GM12878 (cell line): ENCODE measurements at regions not wholly inside any gene's neighbourhood (a gene's known extent, or its start where the extent isn't known, plus 50 kb on each side); places are given as distances from the start of the nearest gene placed in this dataset.

Experiments
- ATAC-seq: fragments of 200-7000 bp; cut with Tn5 transposase; 3 replicates; pipeline ENCODE4 v1.9.1; 2020; ENCODE audit warnings: mild to moderate bottlenecking, moderate library complexity
- BruUV-seq: library from RNA; stranded (reverse); fragments of 400-500 nt; replicated peaks from 2 replicates; lab custom pipeline; 2021; lab: Mats Ljungman, UMichigan
- CTCF ChIA-PET: fragments of 300-600 bp; sonication (Branson Sonifier 250); formaldehyde crosslinking; extraction: SDS; loops from one replicate; lab custom pipeline; 2021; ENCODE audit warnings: inconsistent platforms; lab: Yijun Ruan, JAX
- POLR2A ChIA-PET: fragments of 350-600 bp; formaldehyde crosslinking; extraction: SDS; loops from one replicate; lab custom pipeline; 2021; ENCODE audit warnings: inconsistent platforms; lab: Charles Lee
- RAD21 ChIA-PET: fragments of 300-600 bp; sonication (Branson Sonifier 250); formaldehyde crosslinking; loops from one replicate; lab custom pipeline; 2023; ENCODE audit warnings: antibody characterized with exemption; ENCODE audit not compliant: unreplicated experiment; lab: Charles Lee
- SMC1A ChIA-PET: fragments of 300-600 bp; sonication (Branson Sonifier 250); formaldehyde crosslinking; loops from one replicate; lab custom pipeline; 2023; ENCODE audit not compliant: unreplicated experiment, uncharacterized antibody; lab: Charles Lee
- DNase-seq: peaks from one replicate; pipeline ENCODE4 v3.0.0-alpha.2; 2011; ENCODE audit warnings: low read depth, low spot score
- FAIRE-seq: peaks from 3 replicates; lab custom pipeline; 2011; peaks lifted over from hg19 to GRCh38; lab: Jason Lieb, UNC
- H2AFZ ChIP-seq: 2 replicates; pipeline ENCODE4 v1.6.0; 2011; ENCODE audit warnings: low read depth, low read length, control low read depth; ENCODE audit not compliant: control insufficient read depth
- H3K27ac ChIP-seq: 2 replicates; pipeline ENCODE4 v1.5.1; 2011; ENCODE audit warnings: control low read depth; ENCODE audit not compliant: control insufficient read depth, insufficient read depth
- H3K27me3 ChIP-seq, 2 experiments: replicated peaks in 1 of 2; 2 replicates each; pipeline versions ENCODE4 v1.6.0 to v1.6.1; 2011; ENCODE audit warnings: low read length in 1 of 2; ENCODE audit not compliant: control insufficient read depth in 2 of 2, insufficient read depth in 2 of 2
- H3K36me3 ChIP-seq, 2 experiments: 2 replicates each; pipeline ENCODE4 v1.5.1; 2011; ENCODE audit warnings: low read length in 1 of 2; ENCODE audit not compliant: control insufficient read depth in 2 of 2, insufficient read depth in 2 of 2
- H3K4me1 ChIP-seq: 2 replicates; pipeline ENCODE4 v1.6.1; 2011; ENCODE audit warnings: mild to moderate bottlenecking, low read length, moderate library complexity, mixed read lengths; ENCODE audit not compliant: control insufficient read depth, insufficient read depth
- H3K4me2 ChIP-seq: 2 replicates; pipeline ENCODE4 v1.6.0; 2011; ENCODE audit warnings: control low read depth; ENCODE audit not compliant: control insufficient read depth, insufficient read depth
- H3K4me3 ChIP-seq: fragments of 200-600 bp; sonication (generic); 2 replicates; pipeline ENCODE4 v1.5.1; 2016
- H3K79me2 ChIP-seq: 2 replicates; pipeline ENCODE4 v1.6.0; 2011; ENCODE audit warnings: low read length; ENCODE audit not compliant: control insufficient read depth, insufficient read depth
- H3K9ac ChIP-seq: 2 replicates; pipeline ENCODE4 v1.8.0; 2011; ENCODE audit warnings: low read length, control low read depth, mixed read lengths; ENCODE audit not compliant: control insufficient read depth, insufficient read depth
- H3K9me3 ChIP-seq: replicated peaks from 3 replicates; pipeline ENCODE4 v1.5.1; 2011; ENCODE audit warnings: mild to moderate bottlenecking, low read length; ENCODE audit not compliant: control insufficient read depth, insufficient read depth
- H4K20me1 ChIP-seq: 2 replicates; pipeline ENCODE4 v1.6.0; 2011; ENCODE audit not compliant: control insufficient read depth, insufficient read depth
- ATF3 ChIP-seq: IDR thresholded peaks from 2 replicates; pipeline ENCODE4 v1.6.1; 2011; ENCODE audit warnings: low read depth, mild to moderate bottlenecking, low read length, moderate library complexity, borderline replicate concordance; ENCODE audit errors: extremely low read depth
- BCL11A ChIP-seq: IDR thresholded peaks from 2 replicates; pipeline ENCODE4 v1.6.1; 2011; ENCODE audit warnings: low read depth, low read length
- CHD2 ChIP-seq: IDR thresholded peaks from 2 replicates; pipeline ENCODE4 v1.6.1; 2011; ENCODE audit warnings: low read depth, low read length, improper control_type of control experiment, borderline replicate concordance
- ELK1 ChIP-seq: IDR thresholded peaks from 2 replicates; pipeline ENCODE4 v1.6.1; 2012; ENCODE audit warnings: low read depth, low read length, improper control_type of control experiment
- HDGF ChIP-seq: fragments of 450-650 bp; IDR thresholded peaks from 2 replicates; pipeline ENCODE4 v1.6.1; 2016; ENCODE audit warnings: antibody characterized with exemption
- IKZF2 ChIP-seq, 2 experiments: fragments of 450-650 bp; IDR thresholded peaks; 2 replicates each; pipeline ENCODE4 v1.6.1; 2017; ENCODE audit warnings: mild to moderate bottlenecking in 2 of 2, moderate library complexity in 2 of 2
- PML ChIP-seq: IDR thresholded peaks from 2 replicates; pipeline ENCODE4 v1.6.1; 2012; ENCODE audit warnings: low read length, inconsistent platforms
- POLR2AphosphoS5 ChIP-seq: IDR thresholded peaks from 2 replicates; pipeline ENCODE4 v1.6.1; 2011; ENCODE audit warnings: mild to moderate bottlenecking, low read length, inconsistent platforms
- RB1 ChIP-seq: fragments of 450-650 bp; formaldehyde crosslinking; IDR thresholded peaks from 2 replicates; pipeline ENCODE4 v1.6.1; 2017; ENCODE audit warnings: mild to moderate bottlenecking, borderline replicate concordance
- SPI1 ChIP-seq: IDR thresholded peaks from 2 replicates; pipeline ENCODE4 v1.6.1; 2011; ENCODE audit warnings: low read depth, mild to moderate bottlenecking, low read length, moderate library complexity, borderline replicate concordance; ENCODE audit not compliant: insufficient read depth
- ZNF592 ChIP-seq: fragments of 450-650 bp; IDR thresholded peaks from 2 replicates; pipeline ENCODE4 v1.6.1; 2017; ENCODE audit warnings: mild to moderate bottlenecking, moderate library complexity
- WGBS: methylation state at CpG from one replicate; pipeline ENCODE4 v1.1.6; 2016; ENCODE audit warnings: low lambda C conversion rate; ENCODE audit not compliant: insufficient replicate concordance, insufficient coverage; ENCODE audit errors: missing lambda C conversion rate; 5-methylcytosine and 5-hydroxymethylcytosine counted together
- in situ Hi-C: fragments of 300-500 bp; cut with MboI; formaldehyde crosslinking; loops from 9 replicates; pipeline ENCODE4 v1.14.3; 2018; ENCODE audit warnings: mixed read lengths
- intact Hi-C: fragments of 100-400 bp; cut with micrococcal nuclease; formaldehyde crosslinking; loops from one replicate; pipeline ENCODE4 v1.14.2; 2022; ENCODE audit not compliant: unreplicated experiment

GRCh38 chr17:34437188-34437587 lies 74.2 kb upstream of the CCL1 start:
- WGBS = 44% methylated on average over 8 of the region's 8 CpGs
- ChIA-PET SMC1A (no interaction called here), RAD21 (no interaction called here), CTCF (no interaction called here), POLR2A (no interaction called here)
- H3K27ac ChIP-seq = no peak overlapping the region
- no peak overlapping the region for H3K4me3 ChIP-seq
- H3K27me3 ChIP-seq = peaks cover 0 to 2% of the 10 kb centered on the region in 2 experiments; a peak in 2 of 4 replicates
- no peak overlapping the region for H2AFZ ChIP-seq
- FAIRE-seq = no peak
- no peaks in the 10 kb centered on the region for H3K36me3 ChIP-seq
- ATAC-seq = no peak
- TF ChIP-seq IKZF2 (IDR thresholded peaks at IDR 0.05) = no peak
- no peak for TF ChIP-seq POLR2AphosphoS5
- no peak for TF ChIP-seq SPI1
- H3K4me2 ChIP-seq = no peak overlapping the region
- no peaks in the 10 kb centered on the region for H4K20me1 ChIP-seq
- no peaks in the 10 kb centered on the region for H3K79me2 ChIP-seq
- no peak overlapping the region for H3K9ac ChIP-seq
- in situ Hi-C loops (no loop called here), intact Hi-C loops (no loop called here)
- no peaks in the 10 kb centered on the region for H3K4me1 ChIP-seq
- H3K9me3 ChIP-seq = no peaks in the 10 kb centered on the region
- no peak for DNase-seq
- BruUV-seq = no TSS peak

GRCh38 chr17:34436607-34437006 lies 73.6 kb upstream of the CCL1 start:
- H3K27ac ChIP-seq = no peak overlapping the region
- ATAC-seq = no peak
- ChIA-PET POLR2A (no interaction called here), CTCF (interaction anchor here (1.2 kb wide), 2 partner anchors 16 to 83 kb away, joined by 3 to 5 read pairs; no protein-coding TSS in a partner anchor), RAD21 (no interaction called here), SMC1A (interaction anchor here (1.3 kb wide), 1 partner anchor 16 kb away, joined by 6 read pairs; no protein-coding TSS in a partner anchor)
- no TSS peak for BruUV-seq
- no peaks in the 10 kb centered on the region for H3K36me3 ChIP-seq
- in situ Hi-C loops = no loop called here
- no peak overlapping the region for H2AFZ ChIP-seq
- no peak for TF ChIP-seq ELK1
- no peak for TF ChIP-seq ATF3
- no peak for TF ChIP-seq BCL11A
- no peak for TF ChIP-seq HDGF
- TF ChIP-seq PML = no peak
- no peak for TF ChIP-seq ZNF592
- TF ChIP-seq CHD2 = no peak
- TF ChIP-seq RB1 = no peak
- DNase-seq = no peak
- H3K4me1 ChIP-seq = no peaks in the 10 kb centered on the region
- intact Hi-C loops = no loop called here
- H3K9me3 ChIP-seq = no peaks in the 10 kb centered on the region
- no peak overlapping the region for H3K9ac ChIP-seq
- WGBS = 10% methylated on average over 2 of the region's 2 CpGs
- H3K79me2 ChIP-seq = no peaks in the 10 kb centered on the region
- no peak overlapping the region for H3K4me3 ChIP-seq
- no peak for FAIRE-seq
- H3K4me2 ChIP-seq = no peak overlapping the region
- H3K27me3 ChIP-seq = peaks cover 0 to 2% of the 10 kb centered on the region in 2 experiments; a peak in 2 of 4 replicates
- H4K20me1 ChIP-seq = no peaks in the 10 kb centered on the region
